ENCODE measurements at regions not wholly inside any gene's neighbourhood (a gene's known extent, or its start where the extent isn't known, plus 50 kb on each side); places are given as distances from the start of the nearest gene placed in this dataset.

- ChIA-PET POLR2A (no interaction called here), CTCF (no interaction called here)
- Mint-ChIP-seq H3K4me1 (no peaks in the 10 kb centered on the region), H3K27ac (no peak overlapping the region), H3K36me3 (ENCODE audit: low read depth) (no peaks in the 10 kb centered on the region), H3K4me3 (no peak overlapping the region), H3K9me3 (peaks cover 15% of the 10 kb centered on the region), H3K27me3 (peaks cover 5% of the 10 kb centered on the region)
- intact Hi-C loops (cut with micrococcal nuclease) = no loop called here
- DNase-seq (no peak), ATAC-seq (ENCODE audit: low read depth) (no peak)
- no peak for TF ChIP-seq CTCF (IDR thresholded peaks at IDR 0.05)
Observed at GRCh38 chr17:77585142-77585860, 373.2 kb upstream of the TNRC6C start.

GRCh38 chr17:77590951-77591735 lies 367.4 kb upstream of the TNRC6C start:
- Mint-ChIP-seq H3K9me3 (peaks cover 13% of the 10 kb centered on the region), H3K4me3 (no peak overlapping the region), H3K4me1 (no peaks in the 10 kb centered on the region), H3K27me3 (peaks cover 31% of the 10 kb centered on the region), H3K27ac (no peak overlapping the region), H3K36me3 (ENCODE audit: low read depth) (no peaks in the 10 kb centered on the region)
- no peak for TF ChIP-seq CTCF (IDR thresholded peaks at IDR 0.05)
- no peak for ATAC-seq (ENCODE audit: low read depth)
- intact Hi-C loops (cut with micrococcal nuclease) = no loop called here
- ChIA-PET CTCF (no interaction called here), POLR2A (no interaction called here)
- no peak for DNase-seq

- POLR2A ChIA-PET = no interaction called here
- Mint-ChIP-seq H3K4me3 (no peak overlapping the region), H3K27me3 (peaks cover 31% of the 10 kb centered on the region), H3K4me1 (no peaks in the 10 kb centered on the region), H3K9me3 (peaks cover 4% of the 10 kb centered on the region), H3K27ac (no peak overlapping the region), H3K36me3 (ENCODE audit: low read depth) (no peaks in the 10 kb centered on the region)
- CTCF ChIA-PET = no interaction called here
- TF ChIP-seq CTCF (IDR thresholded peaks at IDR 0.05) = no peak
- ATAC-seq (ENCODE audit: low read depth) (no peak), DNase-seq (no peak)
- intact Hi-C loops (cut with micrococcal nuclease) = no loop called here
Observed at GRCh38 chr17:77592106-77592865, 366.2 kb upstream of the TNRC6C start.

GRCh38 chr17:77593081-77593480 lies 365.4 kb upstream of the TNRC6C start:
- Mint-ChIP-seq H3K4me1 (no peaks in the 10 kb centered on the region), H3K4me3 (no peak overlapping the region), H3K36me3 (ENCODE audit: low read depth) (no peaks in the 10 kb centered on the region), H3K27ac (no peak overlapping the region), H3K27me3 (peaks cover 33% of the 10 kb centered on the region), H3K9me3 (no peaks in the 10 kb centered on the region)
- intact Hi-C loops (cut with micrococcal nuclease) = no loop called here
- ChIA-PET CTCF (no interaction called here), POLR2A (no interaction called here)
- ATAC-seq (ENCODE audit: low read depth) = no peak
- TF ChIP-seq CTCF (IDR thresholded peaks at IDR 0.05) = no peak
- no peak for DNase-seq

All from activated B cell treated with CpG ODN at 0.5 μM for 24 hours (primary cell).